Bronchial epithelial cell (primary cell): ENCODE measurements at regions not wholly inside any gene's neighbourhood (a gene's known extent, or its start where the extent isn't known, plus 50 kb on each side); places are given as distances from the start of the nearest gene placed in this dataset.

ENCODE experiments used
- DNase-seq: peaks from one replicate; pipeline ENCODE4 v3.0.0-alpha.2; 2010; ENCODE audit warnings: low read depth
- FAIRE-seq: peaks from 2 replicates; lab custom pipeline; 2011; peaks lifted over from hg19 to GRCh38; lab: Jason Lieb, UNC
- H3K27me3 ChIP-seq: 2 replicates; pipeline ENCODE4 v1.5.1; 2011; ENCODE audit warnings: low read length; ENCODE audit not compliant: control insufficient read depth, insufficient read depth
- H3K36me3 ChIP-seq: 2 replicates; pipeline ENCODE4 v1.5.1; 2011; ENCODE audit warnings: low read length; ENCODE audit not compliant: control insufficient read depth, insufficient read depth
- H3K4me3 ChIP-seq: 2 replicates; pipeline ENCODE4 v1.5.1; 2011; ENCODE audit warnings: mild to moderate bottlenecking, low read depth, low read length, control low read depth
- CTCF ChIP-seq: IDR thresholded peaks from 2 replicates; pipeline ENCODE4 v1.5.1; 2011; ENCODE audit warnings: mild to moderate bottlenecking, moderate library complexity, low read length, control low read depth, inconsistent platforms; ENCODE audit not compliant: insufficient read depth, severe bottlenecking

- Histone ChIP-seq H3K36me3 (no peaks in the 10 kb centered on the region), H3K4me3 (no peak overlapping the region), H3K27me3 (no peaks in the 10 kb centered on the region)
- no peak for FAIRE-seq
- no peak for DNase-seq
- no peak for TF ChIP-seq CTCF
Measured at GRCh38 chr13:90773681-90774080, 573.8 kb upstream of the MIR17HG start.

GRCh38 chr13:90776051-90776748 is 571.3 kb upstream of the MIR17HG start:
- no peak for DNase-seq
- no peaks in the 10 kb centered on the region for H3K27me3 ChIP-seq
- no peak for FAIRE-seq
- TF ChIP-seq CTCF = no peak
- no peak overlapping the region for H3K4me3 ChIP-seq
- H3K36me3 ChIP-seq = no peaks in the 10 kb centered on the region

- DNase-seq = no peak
- H3K27me3 ChIP-seq = no peaks in the 10 kb centered on the region
- no peak overlapping the region for H3K4me3 ChIP-seq
- no peaks in the 10 kb centered on the region for H3K36me3 ChIP-seq
- no peak for TF ChIP-seq CTCF
- no peak for FAIRE-seq
Measured at GRCh38 chr13:90783273-90783672, 564.2 kb upstream of the MIR17HG start.

- no peak for TF ChIP-seq CTCF
- H3K27me3 ChIP-seq = no peaks in the 10 kb centered on the region
- DNase-seq (no peak), FAIRE-seq (no peak)
- no peak overlapping the region for H3K4me3 ChIP-seq
- H3K36me3 ChIP-seq = no peaks in the 10 kb centered on the region
Measured at GRCh38 chr13:90787007-90787406, 560.5 kb upstream of the MIR17HG start.

GRCh38 chr13:90792335-90792734 is 555.2 kb upstream of the MIR17HG start:
- Histone ChIP-seq H3K36me3 (no peaks in the 10 kb centered on the region), H3K27me3 (no peaks in the 10 kb centered on the region), H3K4me3 (no peak overlapping the region)
- no peak for FAIRE-seq
- TF ChIP-seq CTCF = no peak
- DNase-seq = peak; percentile 55

- FAIRE-seq = no peak
- TF ChIP-seq CTCF = no peak
Measured at GRCh38 chr13:90793261-90793820, 554.1 kb upstream of the MIR17HG start.

More at GRCh38 chr13:90793261-90793820, 554.1 kb upstream of the MIR17HG start:
- no peak overlapping the region for H3K4me3 ChIP-seq
- H3K27me3 ChIP-seq = no peaks in the 10 kb centered on the region
- no peak for DNase-seq
- H3K36me3 ChIP-seq = no peaks in the 10 kb centered on the region
